ENCODE measurements at regions not wholly inside any gene's neighbourhood (a gene's known extent, or its start where the extent isn't known, plus 50 kb on each side); places are given as distances from the start of the nearest gene placed in this dataset.

GRCh38 chr2:136251885-136252585 lies 134.1 kb upstream of the CXCR4 start:
- Histone ChIP-seq H3K36me3 (no peaks in the 10 kb centered on the region), H3K9me3 (no peaks in the 10 kb centered on the region), H3K4me3 (ENCODE audit: low read depth in 1 of 2, low read length in 1 of 2) (no peak overlapping the region), H3K27me3 (no peaks in the 10 kb centered on the region), H3K4me1 (ENCODE audit: control insufficient read depth in 1 of 2, insufficient read depth in 1 of 2, low read depth in 1 of 2, low read length in 1 of 2) (peaks cover 40 to 41% of the 10 kb centered on the region in 2 experiments), H3K27ac (peak overlapping the region; percentile 98)
- TF ChIP-seq CTCF (IDR thresholded peaks at IDR 0.05) = no peak

- Histone ChIP-seq H3K27me3 (no peaks in the 10 kb centered on the region), H3K4me3 (ENCODE audit: low read depth in 1 of 2, low read length in 1 of 2) (no peak overlapping the region), H3K27ac (peak overlapping the region; percentile 98), H3K36me3 (no peaks in the 10 kb centered on the region), H3K4me1 (ENCODE audit: control insufficient read depth in 1 of 2, insufficient read depth in 1 of 2, low read depth in 1 of 2, low read length in 1 of 2) (peaks cover 40 to 41% of the 10 kb centered on the region in 2 experiments), H3K9me3 (no peaks in the 10 kb centered on the region)
- TF ChIP-seq CTCF (IDR thresholded peaks at IDR 0.05) = no peak
Measured at GRCh38 chr2:136251197-136251884, 133.4 kb upstream of the CXCR4 start.

- Histone ChIP-seq H3K4me1 (ENCODE audit: control insufficient read depth in 1 of 2, insufficient read depth in 1 of 2, low read depth in 1 of 2, low read length in 1 of 2) (peaks cover 39 to 40% of the 10 kb centered on the region in 2 experiments), H3K4me3 (ENCODE audit: low read depth in 1 of 2, low read length in 1 of 2) (no peak overlapping the region), H3K27ac (peak overlapping the region; percentile 36), H3K9me3 (no peaks in the 10 kb centered on the region), H3K27me3 (no peaks in the 10 kb centered on the region), H3K36me3 (no peaks in the 10 kb centered on the region)
- no peak for TF ChIP-seq CTCF (IDR thresholded peaks at IDR 0.05)
Measured at GRCh38 chr2:136250131-136250530, 132.2 kb upstream of the CXCR4 start.

- Histone ChIP-seq H3K4me3 (ENCODE audit: low read depth in 1 of 2, low read length in 1 of 2) (no peak overlapping the region), H3K4me1 (ENCODE audit: control insufficient read depth in 1 of 2, insufficient read depth in 1 of 2, low read depth in 1 of 2, low read length in 1 of 2) (peaks cover 27 to 28% of the 10 kb centered on the region in 2 experiments), H3K9me3 (no peaks in the 10 kb centered on the region), H3K27me3 (no peaks in the 10 kb centered on the region), H3K36me3 (no peaks in the 10 kb centered on the region), H3K27ac (peak overlapping the region; percentile 40)
- TF ChIP-seq CTCF (IDR thresholded peaks at IDR 0.05) = no peak
Measured at GRCh38 chr2:136248907-136249306, 131.0 kb upstream of the CXCR4 start.

- no peaks in the 10 kb centered on the region for H3K9me3 ChIP-seq
- no peak overlapping the region for H3K4me3 ChIP-seq (ENCODE audit: low read depth in 1 of 2, low read length in 1 of 2)
- H3K27ac ChIP-seq = peak overlapping the region; percentile 51
- no peaks in the 10 kb centered on the region for H3K36me3 ChIP-seq
- peaks cover 20 to 21% of the 10 kb centered on the region in 2 experiments for H3K4me1 ChIP-seq (ENCODE audit: control insufficient read depth in 1 of 2, insufficient read depth in 1 of 2, low read depth in 1 of 2, low read length in 1 of 2)
- no peaks in the 10 kb centered on the region for H3K27me3 ChIP-seq
- no peak for TF ChIP-seq CTCF (IDR thresholded peaks at IDR 0.05)
Measured at GRCh38 chr2:136248242-136248641, 130.3 kb upstream of the CXCR4 start.

Measured in neutrophil (primary cell).